ENCODE measurements at regions not wholly inside any gene's neighbourhood (a gene's known extent, or its start where the extent isn't known, plus 50 kb on each side); places are given as distances from the start of the nearest gene placed in this dataset.

GRCh38 chr2:4356109-4356508 lies 652.7 kb downstream of the DCDC2C start:
- Histone ChIP-seq H3K9ac (ENCODE audit: insufficient read depth, low read depth, low read length) (no peak overlapping the region), H2AFZ (ENCODE audit: low read length) (no peak overlapping the region), H3K4me2 (ENCODE audit: low read depth, low read length) (no peak overlapping the region), H3K4me1 (ENCODE audit: insufficient read depth, low read length) (no peaks in the 10 kb centered on the region), H3K79me2 (ENCODE audit: insufficient read depth, low read length) (no peaks in the 10 kb centered on the region), H3K36me3 (replicated peaks in 1 of 2; ENCODE audit: control insufficient read depth in 1 of 2, insufficient read depth in 2 of 2, low read length in 2 of 2) (no peaks in the 10 kb centered on the region), H3K27me3 (ENCODE audit: control insufficient read depth in 1 of 2, insufficient read depth in 2 of 2, low read length in 2 of 2) (no peaks in the 10 kb centered on the region), H4K20me1 (ENCODE audit: insufficient read depth, low read length) (no peaks in the 10 kb centered on the region), H3K4me3 (replicated peaks in 1 of 3; ENCODE audit: insufficient read depth in 1 of 3, low read depth in 2 of 3, low read length in 3 of 3) (no peak overlapping the region), H3K27ac (ENCODE audit: extremely low read length, insufficient read depth, low read length) (no peak overlapping the region), H3K9me3 (ENCODE audit: low read length) (peaks cover 58% of the 10 kb centered on the region)
- no peak for TF ChIP-seq KAT7 (CRISPR knock-in tag; IDR thresholded peaks at IDR 0.05; ENCODE audit: borderline replicate concordance)
- TF ChIP-seq ZNF883 (CRISPR knock-in tag; IDR thresholded peaks at IDR 0.05; ENCODE audit: not compliant biosample characterization), result no peak
- TF ChIP-seq MXD4 (CRISPR knock-in tag; IDR thresholded peaks at IDR 0.05), result no peak
- no peak for TF ChIP-seq ZNF839 (CRISPR knock-in tag; IDR thresholded peaks at IDR 0.05; ENCODE audit: borderline replicate concordance)
- no peak for TF ChIP-seq ZNF235 (CRISPR knock-in tag; IDR thresholded peaks at IDR 0.05; ENCODE audit: borderline replicate concordance)
- no peak for TF ChIP-seq NR2F6 (IDR thresholded peaks at IDR 0.05)
- TF ChIP-seq NR2F6 (CRISPR knock-in tag; IDR thresholded peaks at IDR 0.05), result no peak
- TF ChIP-seq ZNF773 (CRISPR knock-in tag; IDR thresholded peaks at IDR 0.05; ENCODE audit: borderline replicate concordance), result no peak
- no peak for TF ChIP-seq ZNF850 (CRISPR knock-in tag; conservative IDR thresholded peaks at IDR 0.05)
- TF ChIP-seq DNMT1 (CRISPR knock-in tag; IDR thresholded peaks at IDR 0.05), result no peak
- TF ChIP-seq CSRNP1 (CRISPR knock-in tag; IDR thresholded peaks at IDR 0.05), result no peak
- TF ChIP-seq ZBTB20 (CRISPR knock-in tag; IDR thresholded peaks at IDR 0.05; ENCODE audit: borderline replicate concordance, low read depth), result no peak
- no peak for TF ChIP-seq TFE3 (CRISPR knock-in tag; IDR thresholded peaks at IDR 0.05)
- no peak for TF ChIP-seq CENPBD1 (CRISPR knock-in tag; IDR thresholded peaks at IDR 0.05; ENCODE audit: borderline replicate concordance, low read depth)
- TF ChIP-seq PRDM4 (CRISPR knock-in tag; IDR thresholded peaks at IDR 0.05; ENCODE audit: borderline replicate concordance), result no peak
- TF ChIP-seq NFE2L2 (IDR thresholded peaks at IDR 0.05; ENCODE audit: low read length), result no peak
- ATAC-seq (no peak), DNase-seq (ENCODE audit: low spot score) (no peak), FAIRE-seq (no peak)
- WGBS (ENCODE audit: low lambda C conversion rate), result 5% methylated on average over 3 of the region's 3 CpGs
- intact Hi-C loops (cut with micrococcal nuclease; ENCODE audit: unreplicated experiment), result loop anchor here (10.0 kb wide), 1 partner anchor 409 kb away; no protein-coding TSS in a partner anchor
- BruUV-seq (replicated peaks), result no TSS peak
- ChIA-PET CTCF (ENCODE audit: low intra/inter-chr PET ratio, low total read pairs) (no interaction called here), POLR2A (no interaction called here)
- in situ Hi-C loops (cut with HindIII; ENCODE audit: extremely low pct_ligation_motif_present, low pct_unique_long_range_greater_than_20kb), result no loop called here
